HCT116 (cell line): ENCODE measurements at regions not wholly inside any gene's neighbourhood (a gene's known extent, or its start where the extent isn't known, plus 50 kb on each side); places are given as distances from the start of the nearest gene placed in this dataset.

ENCODE experiments used
- ATAC-seq: fragments of 200-7000 bp; cut with Tn5 transposase; 2 replicates; pipeline ENCODE4 v1.9.1; 2020; ENCODE audit warnings: mild to moderate bottlenecking, moderate library complexity
- BruUV-seq: library from RNA; stranded (reverse); fragments of 400-500 nt; replicated peaks from 2 replicates; lab custom pipeline; 2021; lab: Mats Ljungman, UMichigan
- CTCF ChIA-PET: fragments of 300-600 bp; sonication (Branson Sonifier 250); formaldehyde crosslinking; loops from one replicate; lab custom pipeline; 2021; ENCODE audit warnings: antibody characterized with exemption; lab: Charles Lee
- POLR2A ChIA-PET: fragments of 300-600, 350-600 bp; sonication (Branson Sonifier 250); formaldehyde crosslinking; loops from one replicate; lab custom pipeline; 2021; ENCODE audit warnings: antibody characterized with exemption; lab: Charles Lee
- RAD21 ChIA-PET, 2 experiments: fragments of 300-600 bp; sonication (Branson Sonifier 250); formaldehyde crosslinking; loops; one replicate each; lab custom pipeline; 2023; ENCODE audit warnings: low total read pairs in 2 of 2; ENCODE audit not compliant: uncharacterized antibody in 2 of 2, unreplicated experiment in 2 of 2, low non-redundant PET in 1 of 2; lab: Charles Lee
- DNase-seq: peaks from one replicate; pipeline ENCODE4 v3.0.0-alpha.2; 2010; ENCODE audit warnings: low read depth, low spot score
- H2AFZ ChIP-seq: fragments of 200-600 bp; shearing (Covaris generic), sonication (generic); 2 replicates; pipeline ENCODE4 v1.6.1; 2017; ENCODE audit warnings: low read depth, mixed run types, mixed read lengths, antibody characterized with exemption, low read length; ENCODE audit not compliant: poor library complexity, severe bottlenecking
- H3K27ac ChIP-seq: 2 replicates; pipeline ENCODE4 v1.5.1; 2012; ENCODE audit warnings: low read depth, low read length
- H3K27me3 ChIP-seq: fragments of 200-600 bp; sonication (generic); 2 replicates; pipeline ENCODE4 v1.6.1; 2016; ENCODE audit warnings: mixed run types, low read length, mixed read lengths; ENCODE audit not compliant: insufficient read depth
- H3K36me3 ChIP-seq, 2 experiments: fragments of 200-500 bp in 1 of 2; fragments of 200-600 bp in 1 of 2; sonication (Bioruptor generic) in 1 of 2; sonication (generic) in 1 of 2; 2 replicates each; pipeline versions ENCODE4 v1.5.1 to v1.6.1; 2014 to 2016; ENCODE audit warnings: low read length in 2 of 2, inconsistent platforms in 1 of 2, mixed read lengths in 1 of 2, mixed run types in 1 of 2; ENCODE audit not compliant: insufficient read depth in 2 of 2, control insufficient read depth in 1 of 2
- H3K4me1 ChIP-seq, 2 experiments: fragments of 200-600 bp in 1 of 2; sonication (generic) in 1 of 2; 2 replicates each; pipeline versions ENCODE4 v1.5.1 to v1.6.1; 2012 to 2017; ENCODE audit warnings: low read length in 2 of 2, inconsistent platforms in 1 of 2, mild to moderate bottlenecking in 1 of 2, mixed read lengths in 1 of 2, mixed run types in 1 of 2, moderate library complexity in 1 of 2; ENCODE audit not compliant: insufficient read depth in 2 of 2, control insufficient read depth in 1 of 2
- H3K4me2 ChIP-seq: fragments of 200-600 bp; sonication (generic); 2 replicates; pipeline ENCODE4 v1.6.1; 2017; ENCODE audit warnings: mixed run types, low read length, mixed read lengths
- H3K4me3 ChIP-seq, 2 experiments: fragments of 200-600 bp in 1 of 2; sonication (generic) in 1 of 2; replicated peaks in 1 of 2; 2 replicates each; pipeline ENCODE4 v1.5.1; 2011 to 2016; ENCODE audit warnings: low read length in 2 of 2, control low read depth in 1 of 2, low read depth in 1 of 2, mild to moderate bottlenecking in 1 of 2, mixed read lengths in 1 of 2, mixed run types in 1 of 2
- H3K79me2 ChIP-seq: fragments of 200-600 bp; sonication (generic); 2 replicates; pipeline ENCODE4 v1.6.1; 2017; ENCODE audit warnings: mild to moderate bottlenecking, mixed run types, low read length, moderate library complexity, mixed read lengths; ENCODE audit not compliant: insufficient read depth
- H3K9ac ChIP-seq: fragments of 200-600 bp; sonication (generic); 2 replicates; pipeline ENCODE4 v1.6.1; 2016; ENCODE audit warnings: low read length, mixed read lengths
- H3K9me2 ChIP-seq: fragments of 200-600 bp; sonication (generic), shearing (Covaris generic); 2 replicates; pipeline ENCODE4 v1.6.1; 2017; ENCODE audit warnings: mixed run types, mild to moderate bottlenecking, moderate library complexity; ENCODE audit not compliant: insufficient read depth
- H3K9me3 ChIP-seq, 2 experiments: fragments of 200-500 bp in 1 of 2; fragments of 200-600 bp in 1 of 2; sonication (Bioruptor generic) in 1 of 2; sonication (generic) in 1 of 2; 2 replicates each; pipeline ENCODE4 v1.6.1; 2014 to 2017; ENCODE audit warnings: low read length in 2 of 2, mixed read lengths in 2 of 2, inconsistent platforms in 1 of 2, low read depth in 1 of 2, mild to moderate bottlenecking in 1 of 2, mixed run types in 1 of 2, moderate library complexity in 1 of 2; ENCODE audit not compliant: control insufficient read depth in 1 of 2, insufficient read depth in 1 of 2
- H4K20me1 ChIP-seq: fragments of 200-600 bp; sonication (generic), shearing (Covaris generic); 2 replicates; pipeline ENCODE4 v1.6.1; 2017; ENCODE audit warnings: mixed run types, mild to moderate bottlenecking, moderate library complexity; ENCODE audit not compliant: insufficient read depth
- ATF3 ChIP-seq: IDR thresholded peaks from 2 replicates; pipeline ENCODE4 v1.6.1; 2012
- EGR1 ChIP-seq: IDR thresholded peaks from 2 replicates; pipeline ENCODE4 v1.6.1; 2012; ENCODE audit warnings: low read depth
- ELF1 ChIP-seq: IDR thresholded peaks from 2 replicates; pipeline ENCODE4 v1.6.1; 2012; ENCODE audit warnings: low read depth, borderline replicate concordance
- EZH2phosphoT487 ChIP-seq: fragments of 200-600 bp; IDR thresholded peaks from 2 replicates; pipeline ENCODE4 v1.6.1; 2018; ENCODE audit warnings: antibody characterized with exemption, borderline replicate concordance
- JUND ChIP-seq: IDR thresholded peaks from 2 replicates; pipeline ENCODE4 v1.6.1; 2012
- REST ChIP-seq: IDR thresholded peaks from 2 replicates; pipeline ENCODE4 v1.6.1; 2012; ENCODE audit warnings: low read depth
- SIN3A ChIP-seq: IDR thresholded peaks from 2 replicates; pipeline ENCODE4 v1.6.1; 2012; ENCODE audit warnings: low read depth
- SP1 ChIP-seq: IDR thresholded peaks from 2 replicates; pipeline ENCODE4 v1.6.1; 2012; ENCODE audit warnings: low read depth
- SRF ChIP-seq: IDR thresholded peaks from 2 replicates; pipeline ENCODE4 v1.6.1; 2012; ENCODE audit warnings: low read depth
- TCF7L2 ChIP-seq: IDR thresholded peaks from 2 replicates; pipeline ENCODE4 v1.7.0; 2011; ENCODE audit warnings: borderline replicate concordance, inconsistent platforms; ENCODE audit not compliant: insufficient read depth, insufficient read length; ENCODE audit errors: extremely low read depth
- YY1 ChIP-seq: IDR thresholded peaks from 2 replicates; pipeline ENCODE4 v1.6.1; 2011; ENCODE audit warnings: low read length, low read depth, moderate library complexity, mild to moderate bottlenecking; ENCODE audit not compliant: insufficient replicate concordance; ENCODE audit errors: extremely low read depth
- ZNF274 ChIP-seq: fragments of 200-500 bp; sonication (Bioruptor generic); IDR thresholded peaks from 2 replicates; pipeline ENCODE4 v1.6.1; 2014; ENCODE audit warnings: mild to moderate bottlenecking, low read depth, low read length, inconsistent platforms
- intact Hi-C: fragments of 100-400 bp; cut with micrococcal nuclease; formaldehyde crosslinking; loops from 2 replicates; pipeline ENCODE4 v1.10.0; 2022

GRCh38 chr2:15790838-15791237 lies 149.5 kb upstream of the MYCN start:
- ATAC-seq (no peak), DNase-seq (no peak)
- Histone ChIP-seq H2AFZ (no peak overlapping the region), H3K4me3 (no peak overlapping the region), H3K4me1 (no peaks in the 10 kb centered on the region), H3K36me3 (no peaks in the 10 kb centered on the region), H4K20me1 (no peaks in the 10 kb centered on the region), H3K9me3 (no peaks in the 10 kb centered on the region), H3K27ac (no peak overlapping the region), H3K9me2 (no peaks in the 10 kb centered on the region), H3K4me2 (no peak overlapping the region), H3K9ac (no peak overlapping the region), H3K27me3 (peaks cover 17% of the 10 kb centered on the region), H3K79me2 (no peaks in the 10 kb centered on the region)
- no peak for TF ChIP-seq EGR1
- TF ChIP-seq SIN3A: no peak
- BruUV-seq: no TSS peak
- intact Hi-C loops: no loop called here
- ChIA-PET RAD21 (no interaction called here), POLR2A (no interaction called here), CTCF (no interaction called here)

- DNase-seq (no peak), ATAC-seq (no peak)
- Histone ChIP-seq H2AFZ (no peak overlapping the region), H3K36me3 (no peaks in the 10 kb centered on the region), H3K4me3 (no peak overlapping the region), H3K27ac (no peak overlapping the region), H3K9me2 (no peaks in the 10 kb centered on the region), H3K4me1 (no peaks in the 10 kb centered on the region), H3K79me2 (no peaks in the 10 kb centered on the region), H3K9ac (no peak overlapping the region), H3K9me3 (no peaks in the 10 kb centered on the region)
- POLR2A ChIA-PET: no interaction called here
- RAD21 ChIA-PET: no interaction called here
- CTCF ChIA-PET: no interaction called here
- BruUV-seq: no TSS peak
- TF ChIP-seq TCF7L2 (no peak), REST (no peak), EZH2phosphoT487 (no peak), YY1 (no peak), JUND (no peak), ELF1 (no peak), SRF (no peak), SP1 (no peak), ZNF274 (no peak), ATF3 (no peak)
- TF ChIP-seq, all 23 proteins: peak for 0
- intact Hi-C loops: no loop called here
- H4K20me1 ChIP-seq: no peaks in the 10 kb centered on the region
- no peak overlapping the region for H3K4me2 ChIP-seq
- peaks cover 17% of the 10 kb centered on the region for H3K27me3 ChIP-seq
These were observed 149.1 kb upstream of the MYCN start for GRCh38 chr2:15791294-15791693.
